ENCODE measurements at regions not wholly inside any gene's neighbourhood (a gene's known extent, or its start where the extent isn't known, plus 50 kb on each side); places are given as distances from the start of the nearest gene placed in this dataset.

DNA sequence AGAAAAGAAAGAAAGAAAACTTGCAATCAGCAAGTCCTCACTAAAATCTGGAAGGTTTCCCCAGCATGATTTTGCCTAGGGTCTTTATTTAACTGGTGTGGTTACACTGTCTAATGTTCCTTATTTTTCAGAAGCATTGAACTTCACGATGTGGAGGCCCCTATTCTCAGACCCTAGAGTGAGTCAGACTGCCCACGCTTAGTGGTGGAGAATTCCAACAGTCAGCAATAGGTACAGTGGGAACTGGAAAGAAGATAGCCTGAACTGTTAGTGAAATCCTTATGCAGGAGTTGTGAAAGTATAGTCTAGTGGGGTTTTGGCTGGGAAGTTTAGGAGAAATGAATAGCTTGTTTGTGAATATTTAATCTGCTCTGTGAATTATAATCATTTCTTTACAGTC lies 115.0 kb downstream of the FZD1 start:
- no peak for TF ChIP-seq ZFX (IDR thresholded peaks at IDR 0.05; ENCODE audit: borderline replicate concordance)
- TF ChIP-seq, protein P1, sequence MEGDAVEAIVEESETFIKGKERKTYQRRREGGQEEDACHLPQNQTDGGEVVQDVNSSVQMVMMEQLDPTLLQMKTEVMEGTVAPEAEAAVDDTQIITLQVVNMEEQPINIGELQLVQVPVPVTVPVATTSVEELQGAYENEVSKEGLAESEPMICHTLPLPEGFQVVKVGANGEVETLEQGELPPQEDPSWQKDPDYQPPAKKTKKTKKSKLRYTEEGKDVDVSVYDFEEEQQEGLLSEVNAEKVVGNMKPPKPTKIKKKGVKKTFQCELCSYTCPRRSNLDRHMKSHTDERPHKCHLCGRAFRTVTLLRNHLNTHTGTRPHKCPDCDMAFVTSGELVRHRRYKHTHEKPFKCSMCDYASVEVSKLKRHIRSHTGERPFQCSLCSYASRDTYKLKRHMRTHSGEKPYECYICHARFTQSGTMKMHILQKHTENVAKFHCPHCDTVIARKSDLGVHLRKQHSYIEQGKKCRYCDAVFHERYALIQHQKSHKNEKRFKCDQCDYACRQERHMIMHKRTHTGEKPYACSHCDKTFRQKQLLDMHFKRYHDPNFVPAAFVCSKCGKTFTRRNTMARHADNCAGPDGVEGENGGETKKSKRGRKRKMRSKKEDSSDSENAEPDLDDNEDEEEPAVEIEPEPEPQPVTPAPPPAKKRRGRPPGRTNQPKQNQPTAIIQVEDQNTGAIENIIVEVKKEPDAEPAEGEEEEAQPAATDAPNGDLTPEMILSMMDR (IDR thresholded peaks at IDR 0.05) = no peak

All from 22Rv1 (cell line).